ENCODE measurements at regions not wholly inside any gene's neighbourhood (a gene's known extent, or its start where the extent isn't known, plus 50 kb on each side); places are given as distances from the start of the nearest gene placed in this dataset.
"Not testable (repeated sequence)": the region's sequence is repeated elsewhere in the genome, so short reads cannot be mapped to it uniquely, and the experiment has no call there.

GRCh38 chr16:86078121-86078600 lies 179.2 kb downstream of the IRF8 start:
- no peak for DNase-seq

- DNase-seq: not testable (repeated sequence)
Measured at GRCh38 chr16:86078711-86079110, 179.7 kb downstream of the IRF8 start.

GRCh38 chr16:86079255-86079885 lies 180.4 kb downstream of the IRF8 start:
- no peak for DNase-seq

- DNase-seq: no peak
Measured at GRCh38 chr16:86080131-86080875, 181.3 kb downstream of the IRF8 start.

GRCh38 chr16:86080982-86081381 lies 182.0 kb downstream of the IRF8 start:
- DNase-seq: no peak

- no peak for DNase-seq
Measured at GRCh38 chr16:86082418-86083030, 183.6 kb downstream of the IRF8 start.

GRCh38 chr16:86083382-86084002 lies 184.5 kb downstream of the IRF8 start:
- no peak for DNase-seq

- DNase-seq: no peak
Measured at GRCh38 chr16:86085161-86085611, 186.2 kb downstream of the IRF8 start.

- no peak for DNase-seq
Measured at GRCh38 chr16:86085795-86086194, 186.8 kb downstream of the IRF8 start.

GRCh38 chr16:86086471-86086870 lies 187.5 kb downstream of the IRF8 start:
- DNase-seq: no peak

GRCh38 chr16:86087011-86087895 lies 188.3 kb downstream of the IRF8 start:
- DNase-seq: no peak

- DNase-seq: no peak
Measured at GRCh38 chr16:86087896-86088230, 188.9 kb downstream of the IRF8 start.

- DNase-seq: no peak
Measured at GRCh38 chr16:86088287-86088686, 189.3 kb downstream of the IRF8 start.

- no peak for DNase-seq
Measured at GRCh38 chr16:86088816-86089215, 189.9 kb downstream of the IRF8 start.

- DNase-seq: no peak
Measured at GRCh38 chr16:86089334-86089900, 190.5 kb downstream of the IRF8 start.

GRCh38 chr16:86089991-86090390 lies 191.0 kb downstream of the IRF8 start:
- DNase-seq: no peak

- DNase-seq: no peak
Measured at GRCh38 chr16:86090461-86091170, 191.7 kb downstream of the IRF8 start.

GRCh38 chr16:86091976-86092375 lies 193.0 kb downstream of the IRF8 start:
- DNase-seq: no peak

GRCh38 chr16:86092586-86093480 lies 193.9 kb downstream of the IRF8 start:
- no peak for DNase-seq

All from stimulated activated CD4-positive, alpha-beta T cell treated with anti-CD3 and anti-CD28 coated beads, Interleukin-2, amount 100 ng/mL, for 48 hours (primary cell).